Stimulated activated CD8-positive, alpha-beta memory T cell treated with anti-CD3 and anti-CD28 coated beads, Interleukin-4, amount 100 ng/mL, for 48 hours (primary cell): ENCODE measurements at regions not wholly inside any gene's neighbourhood (a gene's known extent, or its start where the extent isn't known, plus 50 kb on each side); places are given as distances from the start of the nearest gene placed in this dataset.
"Not testable (repeated sequence)": the region's sequence is repeated elsewhere in the genome, so short reads cannot be mapped to it uniquely, and the experiment has no call there.

Experiments
- DNase-seq: peaks from one replicate; pipeline ENCODE4 v3.0.0-alpha.2; 2020

DNA sequence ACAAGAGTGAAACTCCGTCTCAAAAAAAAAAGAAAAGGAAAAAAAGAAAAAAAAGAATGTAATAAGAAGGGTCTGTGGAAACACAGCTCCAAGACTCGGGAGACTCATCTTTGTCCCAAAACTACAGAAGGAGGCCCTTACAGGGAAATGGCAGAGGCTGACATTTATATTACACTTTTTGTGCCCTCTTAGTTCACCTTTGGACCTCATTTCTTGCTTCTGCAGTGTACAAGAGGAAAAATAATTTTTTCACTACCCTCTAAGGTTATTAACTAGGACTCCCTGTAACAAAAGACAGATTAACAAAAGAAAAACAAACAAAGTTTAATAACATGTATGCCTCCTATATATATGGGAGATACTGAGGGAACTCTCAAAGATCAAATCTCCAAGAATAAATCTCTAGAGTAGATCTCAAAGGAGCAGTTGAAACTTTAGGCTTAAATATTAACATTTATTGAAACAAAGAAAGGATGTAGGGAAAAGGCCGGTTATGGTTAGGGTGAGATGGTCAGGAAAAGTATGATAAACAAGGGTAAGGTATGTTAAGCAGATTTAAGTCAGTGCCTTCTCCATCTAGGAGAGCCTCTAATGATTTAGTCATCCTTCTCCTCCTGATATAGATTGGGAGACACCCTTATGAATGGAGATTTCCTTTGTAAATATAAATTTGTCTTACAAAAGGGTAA, 121.3 kb upstream of the JADE1 start:
- no peak for DNase-seq

- no peak for DNase-seq
Measured at GRCh38 chr4:128686810-128687209, 122.7 kb upstream of the JADE1 start.

GRCh38 chr4:128686032-128686465, 123.5 kb upstream of the JADE1 start:
- DNase-seq: no peak

- no peak for DNase-seq
Measured at GRCh38 chr4:128684016-128684415, 125.5 kb upstream of the JADE1 start.

DNA sequence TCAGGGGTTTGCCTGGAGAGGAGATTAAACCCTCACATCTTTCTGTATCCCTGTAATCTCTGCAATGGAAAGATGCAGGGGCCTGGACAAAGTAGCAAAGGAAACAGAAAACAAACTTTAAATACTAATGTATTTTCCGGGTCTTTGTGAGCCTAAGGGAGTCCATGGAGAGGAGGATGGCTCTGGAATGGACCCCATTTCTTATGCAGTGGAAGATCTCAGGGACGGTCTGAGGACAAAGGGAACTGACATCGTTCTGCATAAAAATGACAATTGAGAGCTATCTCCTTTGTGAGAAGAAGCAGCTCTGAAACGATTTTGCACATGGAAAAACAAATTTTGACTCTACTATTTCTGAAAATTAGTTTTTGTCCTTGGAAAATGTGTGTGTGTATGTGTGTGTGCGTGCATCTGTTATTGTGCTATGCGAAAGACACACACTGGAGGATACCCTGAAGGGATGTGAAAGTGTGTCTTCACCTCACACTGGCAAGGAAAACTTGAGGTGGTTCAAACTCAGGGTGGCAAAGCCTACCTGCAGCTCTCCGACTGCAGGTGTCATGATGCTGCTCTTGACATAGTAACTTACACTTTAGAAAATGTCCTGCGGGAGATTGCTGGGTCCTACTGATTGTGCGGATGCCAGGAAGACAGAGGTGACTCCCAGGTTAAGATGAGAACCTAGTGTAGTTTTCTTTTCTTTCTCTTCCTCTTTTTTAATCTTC, 126.4 kb upstream of the JADE1 start:
- no peak for DNase-seq

GRCh38 chr4:128676095-128676494, 133.4 kb upstream of the JADE1 start:
- DNase-seq: no peak

- DNase-seq: no peak
Measured at GRCh38 chr4:128675083-128675482, 134.4 kb upstream of the JADE1 start.

- not testable (repeated sequence) for DNase-seq
Measured at GRCh38 chr4:128673159-128673558, 136.3 kb upstream of the JADE1 start.

DNA sequence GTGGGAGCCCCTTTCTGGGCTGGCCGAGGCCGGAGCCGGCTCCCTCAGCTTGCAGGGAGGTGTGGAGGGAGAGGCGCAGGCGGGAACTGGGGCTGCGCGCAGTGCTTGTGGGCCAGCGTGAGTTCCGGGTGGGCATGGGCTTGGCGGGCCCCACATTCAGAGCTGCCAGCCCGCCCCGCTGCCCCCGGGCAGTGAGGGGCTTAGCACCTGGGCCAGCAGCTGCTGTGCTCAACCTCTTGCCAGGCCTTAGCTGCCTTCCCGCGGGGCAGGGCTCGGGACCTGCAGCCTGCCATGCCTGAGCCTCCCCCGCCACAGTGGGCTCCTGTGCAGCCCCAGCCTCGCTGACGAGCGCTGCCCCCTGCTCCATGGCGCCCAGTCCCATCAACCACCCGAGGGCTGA, 136.9 kb upstream of the JADE1 start:
- DNase-seq: not testable (repeated sequence)

- no peak for DNase-seq
Measured at GRCh38 chr4:128670513-128670912, 139.0 kb upstream of the JADE1 start.

- no peak for DNase-seq
Measured at GRCh38 chr4:128668566-128668965, 140.9 kb upstream of the JADE1 start.

DNA sequence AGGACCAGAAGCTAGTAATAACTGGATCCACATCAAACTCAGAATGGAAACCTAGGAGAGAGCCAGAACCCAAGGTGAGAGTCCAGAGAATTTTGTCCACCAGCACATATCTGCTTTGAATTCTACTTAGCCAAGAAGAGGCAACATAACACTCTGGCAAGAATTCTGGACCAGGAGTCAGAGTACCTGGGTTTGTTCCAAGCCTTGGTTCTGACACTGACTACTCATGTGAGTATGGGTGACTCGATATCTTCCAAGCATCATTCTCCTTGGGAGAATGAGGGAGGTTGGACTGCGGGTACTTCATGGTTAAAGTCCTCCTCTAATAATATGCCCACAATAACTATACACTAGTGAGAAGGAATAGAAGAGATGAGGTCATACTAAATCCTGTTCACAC, 144.0 kb upstream of the JADE1 start:
- DNase-seq: no peak

DNA sequence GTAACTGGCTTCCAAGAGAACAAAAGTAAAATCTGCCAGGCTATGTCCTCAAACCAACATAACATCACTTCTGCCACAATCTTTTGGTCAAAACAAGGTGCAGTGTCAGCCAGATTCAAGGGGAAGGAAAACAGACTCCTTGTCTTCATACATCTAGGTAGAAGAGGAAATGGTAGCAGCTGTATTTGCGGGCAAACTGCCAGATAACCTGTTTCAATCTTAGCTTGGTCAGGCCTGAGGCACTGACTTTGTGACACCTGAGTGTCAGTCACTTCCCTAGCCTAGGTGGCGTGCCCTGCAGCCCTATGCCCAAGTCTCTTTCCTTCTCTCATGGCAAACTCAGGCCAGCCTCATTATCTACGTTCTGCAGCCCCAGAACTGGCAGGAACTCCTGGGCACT, 146.2 kb upstream of the JADE1 start:
- no peak for DNase-seq

DNA sequence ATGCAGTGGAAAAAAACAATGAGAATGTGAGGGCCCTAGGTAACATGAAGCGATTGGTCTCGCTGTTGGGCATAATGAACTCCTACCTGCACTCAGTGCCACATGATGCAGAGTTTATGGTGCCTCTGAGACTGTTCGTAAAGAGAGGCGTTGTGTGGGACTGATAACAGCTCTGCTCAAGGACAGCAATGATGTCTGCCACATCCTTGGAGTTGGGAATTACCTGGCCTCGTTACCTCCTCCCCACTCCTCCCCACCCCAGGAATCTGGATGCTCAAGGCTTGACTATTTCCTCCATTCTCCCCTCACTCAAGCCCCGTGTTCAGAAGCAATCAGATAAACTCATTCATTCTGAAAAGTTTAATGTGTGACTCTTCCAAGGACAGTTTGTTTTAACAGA, 148.0 kb upstream of the JADE1 start:
- no peak for DNase-seq

DNA sequence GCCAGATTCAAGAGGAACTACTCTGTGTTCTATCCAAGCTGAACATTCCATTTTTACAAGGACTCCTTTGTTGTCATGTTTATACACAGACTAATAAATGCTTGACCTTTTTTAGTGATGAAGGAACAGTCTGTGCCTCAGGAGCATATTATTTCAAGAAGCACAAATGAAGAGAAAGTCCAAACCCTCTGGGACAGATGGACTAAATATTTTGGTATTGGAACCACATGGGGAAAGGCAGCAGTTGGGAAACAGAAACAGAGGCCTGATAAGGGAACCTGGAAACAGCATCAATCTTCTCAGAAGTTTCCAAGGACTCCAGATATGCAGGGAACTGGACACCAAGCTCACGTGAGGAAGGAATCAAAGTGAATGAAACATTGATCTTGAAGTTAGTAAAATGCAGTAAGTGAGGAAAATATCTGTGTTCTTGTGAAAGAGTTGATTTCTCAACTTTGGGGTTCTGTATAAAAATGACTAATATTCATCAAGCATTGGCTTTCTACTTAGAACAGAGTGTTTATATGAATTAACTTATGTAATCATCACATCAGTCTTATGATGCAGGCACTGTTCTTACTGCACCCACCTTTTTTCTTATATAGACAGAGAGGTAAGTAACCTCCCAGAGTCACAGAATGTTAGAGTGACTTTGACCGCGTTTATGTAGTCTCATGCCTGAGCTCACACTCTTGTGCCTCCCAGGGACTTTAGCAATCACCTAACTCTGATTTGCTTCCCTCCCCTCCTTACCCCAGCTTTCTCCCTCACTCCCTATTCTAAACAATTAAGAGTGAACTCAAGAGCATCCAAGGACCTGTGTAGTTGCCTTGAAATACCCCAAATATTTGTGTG, 148.9 kb upstream of the JADE1 start:
- no peak for DNase-seq

DNA sequence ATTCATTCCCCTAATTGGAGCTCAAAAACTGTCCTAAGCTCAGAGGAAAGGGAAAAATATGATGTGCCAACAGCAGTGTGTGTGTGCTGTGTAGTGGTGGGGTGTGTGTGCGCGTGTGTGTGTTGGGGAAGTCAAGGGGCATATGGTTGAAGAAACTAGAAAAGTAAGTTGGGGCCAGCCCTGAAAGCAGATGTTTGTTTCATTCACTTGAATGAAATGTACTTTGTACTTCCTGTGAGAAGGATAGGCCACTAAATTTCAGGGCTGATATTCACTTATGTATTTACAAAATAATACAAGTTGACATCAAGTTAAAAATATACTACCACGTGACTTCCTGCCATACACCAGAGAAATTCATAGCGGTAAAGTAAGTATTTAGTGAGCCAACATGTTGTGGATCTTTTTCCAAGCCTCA, 151.3 kb upstream of the JADE1 start:
- no peak for DNase-seq

DNA sequence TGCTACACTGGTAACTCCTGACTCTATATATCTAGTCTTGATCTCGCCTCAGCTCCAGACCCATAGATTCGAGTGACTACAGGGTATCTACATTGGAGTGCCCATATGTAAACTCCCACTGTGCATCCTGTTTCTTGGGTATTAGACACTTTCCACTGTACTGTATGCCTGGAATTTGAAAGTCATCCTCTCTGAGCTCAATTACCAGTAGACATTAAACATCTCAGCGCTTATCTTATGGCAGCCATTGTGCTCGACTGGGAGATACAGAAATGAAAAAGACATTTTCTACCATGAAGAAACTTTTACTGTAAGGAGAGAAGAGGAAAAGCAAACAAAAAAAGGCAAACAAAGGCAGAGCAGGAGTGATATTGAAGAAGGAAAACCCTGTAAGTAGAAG, 151.9 kb upstream of the JADE1 start:
- DNase-seq: no peak

DNA sequence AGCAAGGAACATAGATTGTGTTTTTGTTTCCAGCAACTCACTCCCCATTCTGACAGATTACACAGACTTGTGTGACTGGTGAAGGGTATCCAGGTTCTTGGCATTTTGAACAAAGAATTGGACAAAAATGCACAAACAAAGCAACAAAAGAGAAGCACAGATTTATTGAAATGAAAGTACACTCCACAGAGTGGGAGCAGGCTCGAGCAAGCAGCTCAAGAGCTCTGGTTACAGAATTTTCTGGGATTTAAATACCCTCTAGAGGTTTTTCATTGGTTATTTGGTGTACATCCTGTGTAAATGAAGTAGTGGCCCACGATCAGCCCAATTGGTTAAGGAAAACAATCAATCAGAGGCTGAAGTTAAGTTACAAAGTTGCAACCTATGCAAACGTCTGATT, 155.0 kb upstream of the JADE1 start:
- DNase-seq: no peak

DNA sequence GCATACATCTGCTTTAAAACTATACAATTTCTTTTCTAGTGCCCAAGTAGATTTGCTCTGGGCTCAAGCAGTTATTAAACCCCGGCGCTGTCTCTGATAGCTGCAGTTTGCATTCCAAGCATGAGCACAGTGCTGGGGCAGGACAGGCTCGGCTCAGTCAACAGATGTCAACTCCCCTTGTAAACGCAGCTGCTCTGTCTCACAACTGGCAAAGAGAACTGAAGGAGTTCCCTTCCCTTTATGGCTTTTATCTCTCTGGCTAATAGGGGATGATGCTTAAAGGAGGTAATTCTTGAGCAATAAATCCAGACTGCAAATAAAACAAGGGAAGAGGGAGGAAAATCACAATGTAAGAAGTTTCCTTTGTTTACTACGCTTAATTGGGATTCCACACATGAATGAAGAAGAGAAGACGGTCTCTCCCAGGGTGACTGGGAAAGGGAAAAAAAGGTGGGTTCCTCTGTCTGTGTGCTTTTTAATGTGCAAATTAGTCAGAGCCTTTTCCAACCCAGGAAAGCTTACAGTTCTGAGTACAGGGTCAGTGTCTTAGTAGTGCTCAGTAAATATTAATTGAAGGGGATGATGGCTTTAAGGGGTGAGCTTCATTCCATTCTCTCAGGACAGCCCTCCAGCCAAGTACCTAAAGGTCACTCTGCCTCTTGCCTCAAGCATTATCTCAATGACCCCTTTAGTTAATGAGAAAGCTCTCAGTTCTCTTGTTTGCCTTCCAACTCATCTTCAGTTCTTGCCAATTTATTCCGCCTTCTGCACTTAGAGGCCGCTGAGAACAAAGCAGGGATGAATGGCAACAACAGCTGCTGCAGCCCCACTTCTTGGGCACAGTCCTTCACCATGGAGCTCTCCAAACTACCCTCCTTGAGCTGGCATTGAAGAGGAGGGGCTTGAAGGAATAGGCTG, 155.7 kb upstream of the JADE1 start:
- no peak for DNase-seq

DNA sequence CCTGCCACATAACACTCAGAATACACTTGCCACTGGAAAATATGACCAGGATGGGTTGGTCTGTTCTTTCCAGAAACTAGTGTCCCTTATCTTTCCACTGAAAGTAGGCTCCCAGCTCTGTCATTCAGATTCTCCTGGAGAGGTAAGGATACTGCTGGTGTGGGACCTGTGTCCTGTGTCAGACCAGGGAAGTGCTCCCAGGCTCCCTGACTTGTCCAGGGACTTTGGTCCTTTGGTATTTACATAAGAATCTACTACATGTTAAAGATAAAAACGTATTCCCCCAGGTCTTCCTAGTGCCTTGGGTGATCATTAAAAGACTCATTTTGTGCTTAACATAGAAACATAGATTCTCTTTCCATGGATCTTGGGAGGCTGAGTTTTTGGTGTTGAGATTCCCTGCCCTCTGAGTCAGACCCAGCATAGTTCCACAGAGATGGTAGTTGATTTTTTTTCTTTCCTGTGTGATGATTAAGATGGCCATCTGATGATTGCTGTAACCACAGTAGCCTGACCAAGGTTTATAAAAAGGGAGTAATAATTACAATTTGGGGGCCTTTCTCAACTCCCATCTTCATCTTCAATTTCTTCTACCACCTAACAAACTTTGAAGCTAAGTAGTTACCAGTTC, 159.8 kb upstream of the JADE1 start:
- no peak for DNase-seq

DNA sequence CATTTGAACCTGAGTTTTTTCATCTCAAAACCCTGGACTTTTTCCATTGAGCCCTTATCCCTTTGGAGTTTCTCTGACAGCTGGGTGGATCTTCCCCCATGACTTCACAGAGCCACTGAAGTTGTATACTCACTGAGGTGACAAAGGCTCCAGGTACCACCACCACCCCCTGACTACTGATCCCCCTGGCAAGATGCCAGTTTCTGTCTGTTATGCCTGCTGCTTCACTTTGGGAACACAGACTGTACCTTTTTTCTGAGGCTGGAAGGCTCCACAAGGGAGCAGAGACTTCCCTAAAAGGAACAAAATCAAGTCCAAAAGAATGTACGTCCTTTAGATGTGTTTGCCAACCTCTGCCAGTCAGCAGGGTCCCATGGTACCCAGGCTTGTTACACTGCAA, 160.3 kb upstream of the JADE1 start:
- DNase-seq: no peak

GRCh38 chr4:128648021-128648420, 161.5 kb upstream of the JADE1 start:
- DNase-seq: no peak
